GM18511 (cell line): ENCODE measurements at regions not wholly inside any gene's neighbourhood (a gene's known extent, or its start where the extent isn't known, plus 50 kb on each side); places are given as distances from the start of the nearest gene placed in this dataset.

Experiments used
- ATAC-seq: cut with Tn5 transposase; IDR thresholded peaks from one replicate; pipeline ENCODE4 v1.9.1; 2021; ENCODE audit warnings: mild to moderate bottlenecking, moderate library complexity; ENCODE audit not compliant: unreplicated experiment

DNA sequence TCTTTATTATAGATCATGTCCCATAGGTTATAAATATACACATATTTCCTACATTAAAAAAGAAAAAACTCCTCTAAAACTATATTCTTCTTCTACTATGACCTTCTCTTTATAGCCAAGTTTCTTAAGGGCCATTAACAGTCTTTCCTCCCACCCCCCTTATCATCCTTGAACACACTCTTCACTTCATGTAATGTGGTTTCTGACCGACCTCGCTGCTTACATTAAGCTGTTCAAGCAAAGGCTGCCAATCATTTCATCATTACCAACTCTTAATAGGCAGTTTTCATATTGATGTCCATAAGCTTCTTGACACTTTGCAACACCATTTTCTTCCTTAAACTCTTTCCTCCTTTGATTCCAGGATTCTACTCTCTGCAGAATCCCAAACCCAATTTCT lies 283.0 kb upstream of the PCSK5 start:
- no peak for ATAC-seq

DNA sequence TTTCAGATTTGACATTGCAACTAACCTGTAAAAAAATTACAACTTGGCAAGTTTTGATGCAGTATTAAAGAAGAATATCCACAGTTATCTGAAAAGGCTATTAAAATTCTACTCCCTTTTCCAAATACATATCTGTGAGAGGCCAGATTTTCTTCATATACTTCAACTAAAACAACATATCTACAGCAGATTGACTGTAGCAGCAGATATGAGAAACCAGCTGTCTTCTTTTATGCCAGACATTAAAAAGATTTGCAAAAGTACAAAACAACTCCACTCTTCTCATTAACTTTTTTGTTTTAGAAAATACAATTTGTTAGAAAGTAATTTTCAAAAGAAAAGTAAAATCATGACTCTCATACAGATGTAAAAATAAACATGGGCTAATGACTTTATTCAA lies 281.1 kb upstream of the PCSK5 start:
- ATAC-seq: no peak

DNA sequence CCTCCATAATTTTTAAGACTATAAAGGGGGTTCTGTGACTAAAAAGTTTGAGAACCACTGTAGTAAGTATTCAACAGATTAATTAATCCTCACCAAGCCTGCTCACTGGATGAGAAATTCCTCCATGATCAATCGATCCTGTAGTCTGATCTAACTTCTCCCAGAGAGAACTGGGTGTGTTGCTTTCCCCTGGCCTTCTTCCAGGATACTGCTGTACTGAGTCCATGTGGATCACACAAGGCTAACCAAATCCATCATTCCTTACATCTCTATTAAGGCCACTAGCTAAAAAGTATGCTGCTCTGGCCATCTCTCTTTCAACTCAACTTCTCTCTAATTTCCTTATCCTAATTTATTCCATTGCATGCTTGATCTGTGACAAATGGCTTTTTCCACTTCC lies 280.2 kb upstream of the PCSK5 start:
- no peak for ATAC-seq

DNA sequence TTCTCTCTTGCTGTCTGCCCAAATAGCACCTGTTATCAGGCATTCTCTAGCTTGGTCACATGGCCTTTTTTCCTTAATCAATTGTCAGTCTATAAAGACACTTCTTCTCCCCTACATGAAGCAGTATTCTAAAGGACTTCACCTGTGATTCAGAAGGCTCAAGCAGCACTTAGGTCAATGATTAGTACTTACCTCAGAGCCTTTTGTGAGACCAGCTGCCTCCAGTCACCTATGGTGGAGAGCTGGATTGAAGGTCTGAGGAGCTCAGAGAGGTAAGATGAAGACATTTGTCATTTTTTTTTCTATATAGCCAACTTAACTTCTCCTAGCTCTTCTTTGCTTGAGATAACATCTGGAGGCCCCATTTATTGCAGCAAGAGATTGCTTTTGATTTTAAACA lies 278.3 kb upstream of the PCSK5 start:
- no peak for ATAC-seq

DNA sequence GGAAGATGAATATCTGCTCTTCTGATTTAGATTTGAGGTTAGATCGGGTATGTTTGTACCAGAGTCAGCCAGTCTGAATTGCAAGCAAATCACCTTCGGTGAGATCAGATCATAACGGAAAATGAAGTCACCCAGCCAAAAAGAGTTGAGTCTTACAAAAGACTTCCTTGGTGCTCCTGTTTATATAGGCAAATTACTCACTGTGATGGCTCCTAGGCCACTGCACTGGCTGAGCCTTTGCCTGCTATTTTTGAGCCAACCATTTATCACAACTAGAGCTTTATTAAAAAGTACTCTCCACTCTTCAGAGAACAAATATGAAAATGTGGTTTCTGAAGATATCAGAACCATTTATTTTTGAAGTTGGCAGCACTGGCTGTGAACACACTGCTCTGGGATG lies 277.7 kb upstream of the PCSK5 start:
- ATAC-seq: no peak

DNA sequence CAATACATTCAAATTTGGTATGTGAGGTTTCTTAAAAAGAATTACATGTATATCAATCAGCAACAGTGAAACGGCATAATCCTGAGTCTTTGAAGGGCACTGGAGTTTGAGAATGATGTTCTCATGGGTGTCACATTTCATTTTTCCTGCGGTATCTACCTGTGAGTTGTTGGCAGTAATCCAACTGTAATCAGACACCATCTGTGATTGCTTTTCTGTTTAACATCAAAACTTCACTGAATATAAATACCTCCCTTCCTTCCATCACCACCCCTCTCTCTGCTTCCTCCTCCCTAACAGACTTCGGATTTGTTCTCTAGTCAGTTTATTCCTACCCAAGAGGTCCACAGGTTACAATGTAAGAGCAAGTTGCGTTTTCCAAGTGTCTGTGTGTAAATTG lies 275.2 kb upstream of the PCSK5 start:
- no peak for ATAC-seq

DNA sequence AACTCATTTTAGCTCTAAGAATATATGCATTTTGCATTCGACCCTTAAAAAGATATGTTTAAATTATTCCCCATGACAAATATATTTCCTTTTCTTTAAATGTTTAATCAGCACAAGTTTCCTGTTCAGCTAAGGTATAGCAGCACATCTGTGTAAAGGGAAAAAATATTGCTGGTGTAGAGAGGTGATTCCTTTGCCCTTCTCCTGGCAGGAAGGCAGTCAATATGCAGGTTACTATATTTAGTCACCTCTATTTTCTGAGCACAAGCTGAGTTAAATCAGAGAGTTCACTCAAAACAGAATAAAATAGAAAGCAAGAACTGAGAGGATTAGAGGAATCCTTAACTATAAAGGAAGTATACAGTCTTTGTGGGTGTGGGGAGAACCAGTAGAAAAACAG lies 274.4 kb upstream of the PCSK5 start:
- ATAC-seq: no peak

DNA sequence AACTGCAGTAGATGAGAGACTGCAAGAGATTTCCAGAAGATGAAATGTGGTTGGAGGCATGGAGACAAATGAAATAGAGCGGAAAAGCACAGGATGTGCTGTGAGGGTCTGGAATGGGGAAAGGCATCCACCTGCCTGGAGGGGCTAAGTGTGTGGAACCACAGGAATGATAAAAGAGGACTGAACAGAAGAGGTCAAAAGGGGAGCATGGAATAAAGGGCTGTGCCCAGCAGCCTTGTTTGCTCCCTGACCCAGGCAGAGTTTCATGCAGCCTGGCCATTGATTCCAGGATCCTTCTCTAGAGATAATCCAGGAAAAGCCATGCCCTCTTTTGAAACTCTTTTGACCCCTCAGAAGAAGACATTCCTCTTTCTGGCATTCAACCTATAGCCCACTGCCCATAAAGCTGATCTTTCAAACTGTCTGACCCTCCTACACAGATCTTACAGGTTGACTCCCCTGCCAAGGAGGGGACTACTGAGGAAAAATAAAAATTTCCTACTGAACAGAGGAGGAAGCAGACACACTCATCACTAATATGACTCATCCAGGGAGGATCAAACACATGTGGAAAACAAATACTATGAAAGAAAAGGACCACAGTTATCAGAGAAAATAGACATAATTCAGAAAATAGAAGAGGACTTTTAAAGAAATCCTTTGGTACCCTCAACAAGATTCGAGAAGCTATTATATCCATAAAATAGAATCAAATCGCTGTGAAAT lies 273.5 kb upstream of the PCSK5 start:
- ATAC-seq: no peak

DNA sequence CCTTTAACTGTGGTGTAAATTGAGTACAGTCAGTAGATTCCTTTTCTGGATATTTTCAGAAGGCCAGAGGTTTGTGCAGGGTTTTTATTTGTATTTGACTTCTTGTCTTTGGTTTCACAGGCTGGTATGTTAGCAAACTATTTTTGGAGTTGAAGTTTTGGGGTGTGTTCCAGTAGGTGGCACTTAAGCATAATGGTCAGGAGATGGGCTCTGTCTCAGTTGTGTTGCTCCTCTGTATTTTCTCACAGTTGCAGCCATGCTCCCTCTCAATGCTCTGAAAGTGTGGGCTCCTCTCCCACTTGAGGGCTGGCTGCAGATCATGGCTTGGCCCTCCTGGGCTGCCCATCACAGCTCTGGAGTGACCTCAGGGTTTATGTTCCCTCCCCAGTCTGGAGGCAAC lies 267.0 kb upstream of the PCSK5 start:
- ATAC-seq: no peak

DNA sequence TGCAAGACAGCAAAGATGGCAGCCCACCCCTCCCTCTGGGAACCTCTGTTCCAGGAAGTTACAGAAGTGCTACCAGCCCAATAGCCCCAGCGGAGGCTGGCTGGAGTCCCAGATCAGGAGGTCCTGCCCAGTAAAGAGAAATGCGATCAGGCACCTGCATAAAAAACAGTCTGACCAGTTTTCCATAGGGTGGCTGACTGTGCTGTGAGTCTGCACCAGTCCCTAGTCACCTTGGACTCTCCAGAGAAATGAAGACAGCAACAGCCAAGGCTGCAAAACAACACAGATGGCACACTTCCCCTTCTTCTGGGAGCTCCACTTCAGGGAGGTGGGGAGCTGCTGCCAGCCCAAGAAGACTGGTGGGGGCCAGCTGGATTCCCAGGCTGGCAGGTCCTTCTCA lies 265.5 kb upstream of the PCSK5 start:
- ATAC-seq: no peak

DNA sequence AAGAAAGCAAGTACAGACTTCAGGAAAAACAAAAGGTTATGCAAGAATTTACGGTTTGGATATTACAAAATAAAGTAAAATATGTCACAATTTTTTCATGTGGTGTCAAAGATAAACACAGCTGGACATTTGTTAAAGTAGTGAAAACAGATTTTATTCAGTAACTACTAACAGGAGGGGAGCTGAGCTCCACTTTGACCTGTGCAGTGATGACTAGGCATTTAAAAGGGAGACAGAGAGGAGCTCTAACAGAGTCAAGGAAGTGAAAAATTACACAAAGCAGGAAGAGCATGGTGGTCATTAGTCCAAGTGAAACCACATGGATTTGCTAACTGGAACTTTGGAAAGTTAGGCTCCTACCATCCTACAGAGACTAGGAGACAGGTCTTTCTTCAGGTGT lies 263.6 kb upstream of the PCSK5 start:
- ATAC-seq: no peak

DNA sequence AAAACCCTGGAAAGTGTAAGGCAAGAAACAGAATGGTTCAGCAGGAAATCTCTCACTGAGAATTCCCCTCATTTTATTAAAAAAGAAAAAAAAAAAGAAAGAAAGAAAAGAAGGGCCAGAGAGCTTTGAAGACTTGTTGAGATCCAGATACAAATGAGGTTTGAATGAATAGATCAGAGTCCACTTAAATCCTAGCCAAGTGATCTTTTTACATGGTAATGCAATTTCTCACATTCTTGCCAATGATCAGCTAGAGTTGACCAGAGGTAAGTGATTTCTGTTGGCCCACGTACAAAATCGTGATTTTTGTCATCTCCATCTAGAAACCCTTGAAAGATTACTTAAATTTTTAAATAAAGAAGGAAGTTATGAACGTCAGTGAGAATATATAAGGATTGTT lies 261.5 kb upstream of the PCSK5 start:
- no peak for ATAC-seq

DNA sequence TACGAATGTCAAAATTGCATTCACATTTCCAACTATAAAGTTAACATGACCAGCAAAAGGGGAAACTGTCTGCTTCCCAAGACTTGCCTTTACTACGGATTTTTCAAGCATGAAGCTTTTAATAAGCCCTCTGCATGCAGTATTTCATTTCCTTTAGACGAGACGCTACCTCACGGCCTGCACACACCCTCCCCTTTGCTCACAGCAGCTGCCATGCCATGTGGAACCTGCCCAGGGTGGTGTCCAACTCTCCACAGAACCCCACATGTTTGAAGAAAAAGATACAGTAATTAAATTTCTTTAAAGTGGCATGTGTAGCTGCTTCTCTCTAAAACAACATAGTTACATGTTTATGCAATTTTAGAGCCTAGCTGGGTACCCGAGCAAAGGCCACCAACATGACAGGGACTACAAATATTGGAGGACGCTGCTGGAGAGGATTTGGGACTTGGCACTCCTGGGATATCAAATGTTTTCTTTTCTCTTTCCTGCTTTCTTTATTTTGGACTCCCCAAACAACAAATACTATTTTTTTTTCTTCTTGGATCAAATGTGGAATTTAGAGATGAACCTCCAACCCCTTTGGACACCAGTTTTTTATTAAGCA lies 256.9 kb upstream of the PCSK5 start:
- ATAC-seq: no peak

DNA sequence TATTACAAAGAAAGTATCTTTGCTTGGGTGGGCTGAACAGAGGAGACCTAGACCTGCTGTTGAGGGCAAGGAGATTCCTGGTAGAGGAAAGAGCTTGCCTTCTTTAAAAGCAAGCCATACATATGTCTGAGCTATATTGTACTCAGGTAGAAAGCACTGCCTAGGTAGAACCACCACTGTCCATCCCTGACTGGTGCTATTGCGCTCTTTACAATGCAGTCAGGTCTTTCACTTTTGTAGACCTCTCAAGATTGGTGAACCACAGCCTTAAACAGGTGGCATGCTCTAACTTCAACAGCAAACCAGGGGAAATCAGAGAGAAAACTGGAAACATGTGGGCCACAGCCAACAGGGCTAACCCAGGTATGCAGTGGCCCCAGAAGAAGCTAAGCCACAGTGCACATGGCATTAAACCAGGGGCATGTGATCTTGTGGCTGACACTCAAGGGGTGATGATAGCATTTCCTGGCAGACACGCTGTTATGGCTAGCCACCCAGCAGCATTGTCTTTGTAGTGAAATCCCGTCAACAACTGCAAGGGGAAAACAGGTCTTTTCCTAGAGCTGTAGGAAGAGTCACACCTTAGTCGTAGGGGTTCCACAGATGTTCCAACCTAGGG lies 253.9 kb upstream of the PCSK5 start:
- no peak for ATAC-seq

DNA sequence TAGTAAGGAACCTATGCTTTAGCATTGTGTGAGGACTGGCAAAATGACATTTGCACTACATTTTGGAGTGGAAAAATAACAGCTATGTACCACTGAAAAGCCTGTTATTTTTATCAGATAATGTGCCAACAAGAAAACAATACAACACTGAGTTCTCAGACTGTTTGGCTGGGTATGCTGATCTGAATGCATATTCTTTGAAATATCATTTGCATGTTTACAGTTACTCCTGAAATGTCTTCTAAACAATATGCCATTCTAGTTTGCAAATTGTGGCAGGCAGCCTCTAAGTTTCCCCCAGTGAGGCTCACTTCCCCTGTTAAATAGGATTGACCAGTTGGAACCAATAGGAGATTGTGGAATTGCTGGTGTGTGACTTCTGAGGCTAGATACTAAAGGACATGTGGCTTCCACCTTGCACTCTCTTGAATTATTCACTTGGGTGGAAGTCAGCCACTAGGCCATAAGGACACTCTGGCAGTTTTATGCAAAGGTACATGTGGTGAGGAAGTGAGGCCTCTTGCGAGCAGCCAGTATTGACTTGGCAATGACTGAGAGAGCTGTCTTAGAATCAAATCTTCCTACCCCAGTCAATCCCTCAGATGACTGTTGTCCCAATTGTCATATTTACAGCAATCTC lies 250.4 kb upstream of the PCSK5 start:
- ATAC-seq: no peak

DNA sequence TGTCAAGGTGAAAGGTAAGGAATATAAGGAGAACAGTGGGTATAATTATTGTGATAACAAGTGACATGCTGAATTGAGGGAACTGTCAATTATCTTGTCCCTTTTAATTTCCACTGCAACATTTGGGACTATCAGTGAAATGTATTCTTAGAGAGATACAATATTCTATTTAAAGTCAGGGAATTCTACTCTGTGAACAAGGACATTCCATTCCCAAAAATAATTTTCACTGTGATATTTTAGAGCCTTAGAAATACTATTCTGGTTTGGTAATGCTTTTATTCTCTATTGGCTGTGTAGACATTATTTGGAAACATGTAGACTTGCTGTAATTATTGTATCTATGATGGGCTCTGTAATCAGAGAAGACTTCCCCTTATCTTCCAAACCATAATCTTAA lies 248.0 kb upstream of the PCSK5 start:
- ATAC-seq: no peak

DNA sequence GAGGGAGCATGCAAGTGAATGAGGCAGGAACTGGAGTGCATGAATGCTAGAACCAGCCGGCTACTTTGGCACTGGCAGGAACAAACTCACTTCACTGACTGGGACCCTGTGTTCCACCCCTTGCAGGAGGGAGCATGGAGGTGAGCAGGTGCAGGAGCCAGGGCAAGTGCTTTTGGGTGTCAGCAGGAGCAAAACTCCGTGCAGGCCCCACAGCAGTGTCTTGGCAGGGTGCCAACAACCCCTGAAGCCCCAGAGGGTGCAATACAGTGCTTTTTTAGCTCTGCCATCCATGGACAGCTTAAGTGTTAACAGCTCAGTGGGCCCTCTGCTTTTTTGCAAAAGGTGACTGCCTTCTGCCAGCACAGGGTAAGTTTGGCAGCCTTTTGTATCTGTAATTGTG lies 245.8 kb upstream of the PCSK5 start:
- no peak for ATAC-seq

DNA sequence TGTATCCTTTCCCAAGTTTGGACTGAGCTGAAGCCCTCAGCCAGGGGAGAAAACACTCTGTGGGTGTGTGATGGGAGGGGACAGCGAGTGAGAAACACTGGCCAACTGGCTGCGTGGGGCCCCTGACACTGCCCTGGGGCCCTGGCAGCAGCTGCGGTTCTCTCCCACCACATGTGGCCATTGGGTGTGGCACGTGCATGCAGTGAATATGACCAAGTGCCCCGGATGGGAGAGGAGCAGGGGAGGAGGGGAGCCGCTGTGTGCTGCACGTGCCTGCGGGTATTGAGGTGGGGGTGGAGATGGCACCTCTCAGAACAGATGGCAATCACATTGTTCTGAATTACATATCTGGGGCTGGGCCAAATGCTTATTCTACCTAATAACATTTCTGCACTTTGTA lies 242.4 kb upstream of the PCSK5 start:
- ATAC-seq: no peak

DNA sequence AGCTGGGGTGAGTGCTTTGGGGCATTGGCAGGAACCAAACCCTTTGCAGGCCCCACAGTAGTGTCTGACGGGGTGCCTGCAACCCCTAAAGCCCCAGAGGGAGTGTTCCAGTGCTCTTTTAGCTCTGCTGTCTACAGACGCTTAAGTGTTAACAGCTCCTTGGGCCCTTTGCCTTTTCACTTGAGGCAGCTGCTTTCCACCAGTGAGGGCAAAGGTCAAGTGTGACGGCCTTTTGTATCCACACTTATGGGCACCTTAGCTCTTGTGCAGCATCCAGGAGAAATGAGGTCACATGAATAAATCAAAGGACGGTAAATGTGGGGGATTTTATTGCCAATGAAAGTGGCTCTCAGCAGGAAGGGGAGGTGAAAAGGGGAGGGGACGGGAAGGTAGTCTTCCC lies 241.4 kb upstream of the PCSK5 start:
- ATAC-seq: no peak

DNA sequence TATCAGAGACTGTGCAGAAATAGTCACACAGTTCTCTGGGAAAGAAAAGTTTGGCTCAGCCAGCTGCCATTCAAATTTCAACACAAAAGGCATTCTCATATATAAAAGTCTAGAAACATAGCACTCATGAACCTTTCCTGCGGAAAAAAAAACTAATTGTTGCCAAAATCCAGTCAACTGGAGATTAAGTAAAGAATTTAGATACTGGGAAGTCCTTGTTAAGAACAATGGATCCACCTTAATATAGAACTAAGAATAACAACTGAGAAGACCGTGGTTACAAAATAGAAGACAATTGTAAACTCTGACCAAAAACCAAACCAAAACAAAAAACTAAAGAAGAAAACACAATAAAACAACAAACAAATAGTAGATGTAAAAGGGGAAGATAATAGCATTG lies 238.8 kb upstream of the PCSK5 start:
- no peak for ATAC-seq

DNA sequence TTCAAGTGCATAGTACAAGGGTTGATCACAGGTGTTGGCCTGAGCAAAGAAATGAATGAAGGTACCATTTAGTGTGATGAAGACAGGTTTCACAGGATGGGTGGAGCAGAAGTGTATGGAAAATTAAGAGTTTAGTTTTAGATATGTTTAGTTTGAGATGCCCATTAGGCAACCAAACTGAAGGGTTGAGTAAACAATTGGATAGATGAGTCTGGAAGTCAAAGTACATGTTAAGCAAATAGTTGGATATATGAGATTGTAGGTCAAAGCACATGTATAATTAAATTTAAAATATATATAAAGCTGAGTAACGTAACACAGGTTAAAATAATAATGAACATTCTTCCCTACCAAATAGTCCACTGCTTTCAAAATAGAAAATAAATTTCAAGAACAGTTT lies 237.1 kb upstream of the PCSK5 start:
- no peak for ATAC-seq

DNA sequence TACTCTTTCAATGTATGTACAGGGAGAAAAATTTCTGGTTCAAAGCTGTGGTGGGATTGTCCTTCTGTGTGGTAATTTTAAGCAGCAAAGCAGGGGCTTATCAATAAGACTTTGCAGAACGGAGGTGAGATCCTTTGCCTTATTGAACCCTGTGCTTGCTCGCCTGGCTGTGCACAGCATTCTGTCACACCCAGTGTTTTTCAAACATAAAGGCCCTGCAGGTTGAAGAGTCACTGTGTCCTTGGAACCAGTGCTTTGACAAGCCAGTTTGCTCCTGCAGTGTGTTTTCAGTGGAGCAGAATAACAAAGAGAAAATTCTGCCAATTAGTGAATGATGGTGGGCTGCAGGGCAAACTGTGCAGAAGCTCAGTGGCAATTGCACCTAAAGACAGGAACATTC lies 236.7 kb upstream of the PCSK5 start:
- ATAC-seq: no peak
